Right lobe of liver (tissue), 6 donors: ENCODE measurements at regions not wholly inside any gene's neighbourhood (a gene's known extent, or its start where the extent isn't known, plus 50 kb on each side); places are given as distances from the start of the nearest gene placed in this dataset.

Source experiments
- ATAC-seq, 4 donors: fragments of 200-7000 bp; cut with Tn5 transposase; one replicate each; pipeline ENCODE4 v1.9.1; 2020; ENCODE audit warnings: mild to moderate bottlenecking in 4 of 4, moderate library complexity in 4 of 4
- DNase-seq, 3 donors: peaks; one replicate each; pipeline ENCODE4 v3.0.0-alpha.2; 2020
- H3K27ac ChIP-seq, 3 donors: fragments of 200-600 bp; one replicate each; pipeline ENCODE4 v1.8.0; 2022
- H3K27me3 ChIP-seq, 2 donors: fragments of 200-600 bp; one replicate each; pipeline ENCODE4 v1.8.0; 2022
- H3K36me3 ChIP-seq, 4 donors: fragments of 200-600 bp; sonication (generic) in 1 of 4; one replicate each; pipeline versions ENCODE4 v1.5.1 to v1.8.0; 2017 to 2022; ENCODE audit warnings: control low read depth in 1 of 4
- H3K4me1 ChIP-seq, 4 donors: fragments of 200-600 bp; sonication (generic) in 1 of 4; one replicate each; pipeline versions ENCODE4 v1.5.1 to v1.8.0; 2017 to 2022; ENCODE audit warnings: control low read depth in 1 of 4
- H3K4me3 ChIP-seq, 3 donors: fragments of 200-600 bp; one replicate each; pipeline ENCODE4 v1.8.0; 2022
- H3K9me3 ChIP-seq, 4 donors: fragments of 200-600 bp; sonication (generic) in 1 of 4; one replicate each; pipeline versions ENCODE4 v1.5.1 to v1.8.0; 2017 to 2022; ENCODE audit warnings: control low read depth in 1 of 4
- CTCF ChIP-seq, 4 donors: fragments of 200-600 bp in 3 of 4; fragments of 450-650 bp in 1 of 4; IDR thresholded peaks; one replicate each; pipeline versions ENCODE4 v1.5.1 to v1.8.0; 2016 to 2022; ENCODE audit warnings: antibody characterized with exemption in 4 of 4, mild to moderate bottlenecking in 2 of 4
- POLR2A ChIP-seq: fragments of 450-650 bp; IDR thresholded peaks from one replicate; pipeline ENCODE4 v1.6.1; 2017; ENCODE audit warnings: antibody characterized with exemption, mild to moderate bottlenecking
- WGBS: methylation state at CpG from one replicate; pipeline ENCODE4 v1.1.6; 2018; ENCODE audit warnings: low coverage, low lambda C conversion rate; ENCODE audit not compliant: insufficient coverage; ENCODE audit errors: missing lambda C conversion rate; 5-methylcytosine and 5-hydroxymethylcytosine counted together
- intact Hi-C, 2 donors: fragments of 100-400 bp; cut with DNase I; formaldehyde crosslinking; loops; one replicate each; pipeline versions ENCODE4 v1.11.2 to v1.14.1; 2022
- donor health status: DM: no; HTN: yes; CAD: no.
- donor health status: DM: no; HTN: no; CAD: no.
- donor health status: DM: no; HTN: no; CAD: no.
- donor health status: DM: no; HTN: yes; CAD: no.
- donor health status: DM: no; HTN: yes; CAD: no.

GRCh38 chr9:87277346-87277745 lies 220.3 kb upstream of the DAPK1 start:
- H3K4me1 ChIP-seq: no peaks in the 10 kb centered on the region
- no peaks in the 10 kb centered on the region for H3K27me3 ChIP-seq
- intact Hi-C loops: no loop called here
- ATAC-seq: no peak
- WGBS: 86% methylated on average over 2 of the region's 3 CpGs
- no peak overlapping the region for H3K4me3 ChIP-seq
- no peak overlapping the region for H3K27ac ChIP-seq
- DNase-seq: no peak
- no peaks in the 10 kb centered on the region for H3K9me3 ChIP-seq
- TF ChIP-seq POLR2A (no peak), CTCF (IDR thresholded peaks at IDR 0.05) (no peak)
- H3K36me3 ChIP-seq: no peaks in the 10 kb centered on the region

DNA sequence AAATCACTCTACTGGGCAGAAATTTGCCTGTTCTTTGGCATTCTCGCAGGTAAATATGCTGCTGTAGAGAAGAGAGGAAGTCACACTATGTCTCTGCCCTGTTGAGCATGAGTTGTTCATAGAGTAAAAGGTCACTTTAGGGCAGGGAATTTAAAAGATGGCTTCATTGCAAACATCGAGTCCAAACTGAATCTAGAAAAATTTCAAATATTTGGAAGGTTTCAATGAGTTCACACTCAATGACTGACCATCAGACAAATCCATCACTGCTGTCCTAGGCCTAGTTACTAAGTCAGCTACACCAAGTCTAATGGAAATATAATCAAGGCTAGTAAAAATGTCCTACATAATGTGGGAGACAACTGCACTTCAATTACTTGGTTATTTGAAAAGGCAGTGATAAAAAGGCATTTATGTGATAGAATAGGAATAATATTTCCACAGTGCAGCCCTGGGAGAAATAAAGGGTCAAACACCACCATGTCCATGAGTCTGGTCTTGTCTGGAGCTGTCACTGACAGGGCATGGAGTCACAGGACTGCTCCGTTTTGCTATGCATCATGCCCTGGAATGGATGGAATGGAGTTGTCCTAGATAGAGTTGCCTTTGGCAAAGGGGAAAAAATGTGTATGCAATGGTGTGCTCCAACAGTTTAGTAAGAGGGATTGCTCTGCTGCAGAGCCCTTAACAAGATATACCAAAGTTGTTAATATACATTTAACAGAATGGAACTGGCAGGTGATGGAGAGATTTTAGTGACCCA lies 218.5 kb upstream of the DAPK1 start:
- Histone ChIP-seq H3K36me3 (no peaks in the 10 kb centered on the region), H3K27me3 (no peaks in the 10 kb centered on the region), H3K27ac (no peak overlapping the region), H3K4me3 (no peak overlapping the region), H3K9me3 (no peaks in the 10 kb centered on the region), H3K4me1 (no peaks in the 10 kb centered on the region)
- ATAC-seq (no peak), DNase-seq (no peak)
- intact Hi-C loops: no loop called here
- WGBS: 51% methylated on average over 2 of the region's 3 CpGs
- TF ChIP-seq CTCF (IDR thresholded peaks at IDR 0.05): no peak
- TF ChIP-seq POLR2A: no peak

GRCh38 chr9:87280421-87280820 lies 217.2 kb upstream of the DAPK1 start:
- Histone ChIP-seq H3K27ac (no peak overlapping the region), H3K27me3 (no peaks in the 10 kb centered on the region), H3K4me1 (no peaks in the 10 kb centered on the region), H3K36me3 (no peaks in the 10 kb centered on the region), H3K4me3 (no peak overlapping the region), H3K9me3 (no peaks in the 10 kb centered on the region)
- TF ChIP-seq POLR2A: no peak
- TF ChIP-seq CTCF (IDR thresholded peaks at IDR 0.05): no peak
- DNase-seq (no peak), ATAC-seq (no peak)
- 66% methylated on average over 5 of the region's 5 CpGs for WGBS
- intact Hi-C loops: no loop called here

GRCh38 chr9:87282538-87282937 lies 215.1 kb upstream of the DAPK1 start:
- WGBS: 74% methylated on average over 1 of the region's 1 CpG
- no peak overlapping the region for H3K4me3 ChIP-seq
- H3K4me1 ChIP-seq: no peaks in the 10 kb centered on the region
- DNase-seq (no peak), ATAC-seq (no peak)
- TF ChIP-seq POLR2A (no peak), CTCF (IDR thresholded peaks at IDR 0.05) (no peak)
- H3K27me3 ChIP-seq: no peaks in the 10 kb centered on the region
- no peaks in the 10 kb centered on the region for H3K36me3 ChIP-seq
- intact Hi-C loops: no loop called here
- no peak overlapping the region for H3K27ac ChIP-seq
- H3K9me3 ChIP-seq: no peaks in the 10 kb centered on the region
